Forelimb muscle (tissue), 1 donor: ENCODE measurements at regions not wholly inside any gene's neighbourhood (a gene's known extent, or its start where the extent isn't known, plus 50 kb on each side); places are given as distances from the start of the nearest gene placed in this dataset.
A peak's percentile ranks its signal among the peaks of the same experiment; 100 is the strongest.

Source experiments
- DNase-seq: peaks from one replicate; pipeline ENCODE4 v3.0.0-alpha.2; 2013; ENCODE audit warnings: low read depth

DNA sequence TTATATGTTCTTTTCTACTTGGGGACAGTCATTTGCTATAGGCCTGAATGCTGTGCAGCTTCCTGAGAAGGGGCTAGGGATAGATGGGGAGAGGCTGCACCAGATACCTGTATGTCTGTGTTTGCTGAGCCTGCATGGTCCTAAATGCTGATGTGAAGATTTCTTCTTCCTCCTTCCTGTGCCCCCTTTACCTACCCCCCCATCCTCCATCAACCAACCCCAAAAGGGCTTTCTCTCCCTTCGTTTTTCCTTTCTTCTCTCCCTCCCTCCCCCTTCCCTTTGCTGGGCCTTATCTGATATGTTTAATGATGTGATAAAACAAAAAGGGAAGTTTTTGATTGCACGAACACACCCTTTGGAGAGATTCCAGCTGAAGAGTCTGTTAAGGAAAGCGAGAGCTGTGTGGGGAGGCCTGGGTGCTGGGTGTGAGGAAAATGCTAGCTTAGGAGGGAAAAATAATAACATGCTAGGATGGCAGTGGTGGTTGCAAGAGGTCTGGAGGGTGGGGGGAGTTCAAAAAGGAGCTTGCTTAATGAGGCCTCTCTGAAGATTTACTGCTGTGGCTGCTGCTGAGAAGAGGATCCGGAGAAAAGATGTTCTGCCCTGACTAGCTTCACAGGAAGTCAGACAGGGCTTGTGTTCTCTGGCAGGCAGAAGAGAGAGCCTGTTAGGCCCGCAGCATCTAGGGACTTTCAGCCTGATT is 101.8 kb downstream of the SAMD9 start:
- no peak for DNase-seq

DNA sequence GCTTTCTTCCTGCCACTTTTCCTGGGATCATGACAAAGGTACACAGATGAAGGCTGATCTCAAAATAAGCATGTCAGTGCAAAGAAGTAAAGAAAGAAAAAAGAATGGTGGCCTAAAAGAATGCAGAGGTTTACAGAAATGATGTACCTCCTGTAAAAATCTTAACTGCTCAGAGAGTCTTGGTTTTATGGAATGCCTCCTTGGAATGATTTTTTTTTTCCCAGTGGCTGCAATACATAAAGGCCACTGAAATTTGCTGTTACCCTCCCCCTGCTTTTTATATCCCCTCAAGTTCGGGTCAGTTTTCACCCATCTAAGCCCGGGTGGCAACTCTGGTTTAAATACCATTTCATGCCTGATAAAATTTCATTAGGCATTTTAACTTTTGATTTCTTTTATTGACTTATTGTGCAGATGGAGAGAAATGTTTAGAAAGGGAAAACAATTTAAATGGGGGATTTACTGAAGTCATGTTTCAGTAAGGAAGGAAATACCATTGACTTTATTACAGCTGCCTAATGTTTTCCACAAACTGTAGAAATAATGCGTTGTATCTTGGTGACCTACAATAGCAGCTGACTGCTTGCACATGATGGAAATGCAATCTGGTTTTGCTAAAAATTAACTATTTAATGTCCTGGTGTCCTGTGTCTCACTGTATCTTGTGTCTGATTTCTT is 102.5 kb downstream of the SAMD9 start:
- DNase-seq, result peak; percentile 60

DNA sequence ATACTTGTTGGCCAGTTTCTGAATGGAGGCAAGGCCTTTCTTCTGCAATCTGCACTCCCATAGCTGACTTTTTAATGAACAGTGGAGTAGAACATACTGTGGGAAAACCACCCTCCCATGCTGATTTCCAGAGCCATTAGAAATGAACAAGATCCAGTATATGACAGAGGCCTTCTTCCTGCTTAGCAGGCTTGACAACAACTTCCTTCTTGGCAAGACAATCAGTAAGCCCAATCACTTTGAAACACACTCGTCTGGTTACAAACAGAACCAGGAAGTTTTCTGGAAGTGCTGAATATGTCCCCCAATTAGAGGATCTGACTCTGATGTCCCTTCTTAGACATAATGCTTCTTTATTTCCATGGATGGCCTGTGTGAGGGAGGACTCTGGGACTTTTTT is 103.4 kb downstream of the SAMD9 start:
- DNase-seq, result no peak

DNA sequence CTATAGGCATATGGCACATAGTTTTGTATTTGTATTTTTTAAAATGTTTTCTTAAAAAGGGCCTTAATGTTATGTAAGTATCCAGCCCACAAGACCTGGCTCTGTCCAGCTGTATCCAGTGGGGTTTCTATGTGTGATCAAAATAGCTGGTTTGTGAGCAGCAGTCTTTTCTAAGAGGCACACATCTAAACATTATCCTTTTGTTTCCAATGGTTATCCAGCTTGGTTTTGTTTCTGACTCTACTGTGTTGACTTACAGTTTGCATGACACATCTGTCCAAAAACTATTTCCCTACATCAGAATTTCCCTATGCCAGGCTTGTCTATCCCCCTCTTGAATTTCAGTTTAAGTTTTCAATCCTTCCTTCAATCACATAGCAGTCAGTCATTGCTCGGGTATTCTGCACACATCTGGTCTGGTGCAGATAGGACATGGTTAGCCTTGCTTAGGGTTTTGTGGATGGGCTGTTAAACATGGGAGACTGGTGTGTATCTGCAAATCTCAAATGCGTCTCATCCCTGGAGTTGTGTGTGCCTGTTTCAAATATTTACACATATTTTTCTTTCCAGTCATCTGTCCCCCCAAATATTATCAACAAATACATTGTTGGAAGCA is 104.2 kb downstream of the SAMD9 start:
- no peak for DNase-seq

DNA sequence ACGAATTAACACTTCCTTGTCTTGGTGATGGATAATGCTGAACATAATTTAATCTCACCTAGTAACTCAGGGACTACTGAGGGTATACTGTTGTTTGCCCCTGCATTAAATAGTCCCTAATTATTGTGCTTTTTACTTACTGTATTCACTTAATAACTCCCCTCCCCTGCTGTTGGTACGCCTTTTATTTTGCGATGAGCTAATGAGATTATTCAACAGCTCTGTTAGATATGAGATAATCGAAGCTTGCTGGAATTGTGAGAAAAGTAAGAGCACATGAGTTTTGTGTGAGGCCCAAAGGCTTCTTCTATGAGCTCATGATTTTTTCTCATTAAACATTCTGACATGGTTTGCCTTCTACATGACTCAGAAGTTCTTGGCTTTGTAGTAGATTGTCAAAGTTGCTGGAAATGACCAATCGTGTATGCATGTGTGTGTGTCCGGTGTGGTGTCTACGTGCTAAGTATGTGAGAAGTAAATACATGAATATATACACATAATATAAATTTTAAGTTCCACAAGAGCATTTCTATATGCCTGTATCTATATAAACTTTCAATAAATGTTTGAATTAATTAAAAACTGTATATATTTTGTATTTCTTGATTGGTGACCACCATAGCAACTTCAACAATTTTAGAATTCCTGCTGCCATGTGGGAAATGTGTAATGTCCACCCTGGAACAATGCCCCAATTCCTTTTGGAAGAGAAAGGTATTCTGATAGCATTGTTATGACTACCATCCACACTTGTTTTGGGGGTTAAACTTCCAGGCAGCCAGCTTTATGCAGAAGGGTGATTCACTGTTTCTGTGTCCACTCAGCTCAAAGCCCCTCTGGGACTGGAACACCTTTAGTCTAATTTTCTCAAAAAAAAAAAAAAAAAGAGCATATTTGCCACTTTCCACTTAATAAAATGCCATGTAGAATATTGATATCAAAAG is 106.2 kb downstream of the SAMD9 start:
- DNase-seq, result no peak

DNA sequence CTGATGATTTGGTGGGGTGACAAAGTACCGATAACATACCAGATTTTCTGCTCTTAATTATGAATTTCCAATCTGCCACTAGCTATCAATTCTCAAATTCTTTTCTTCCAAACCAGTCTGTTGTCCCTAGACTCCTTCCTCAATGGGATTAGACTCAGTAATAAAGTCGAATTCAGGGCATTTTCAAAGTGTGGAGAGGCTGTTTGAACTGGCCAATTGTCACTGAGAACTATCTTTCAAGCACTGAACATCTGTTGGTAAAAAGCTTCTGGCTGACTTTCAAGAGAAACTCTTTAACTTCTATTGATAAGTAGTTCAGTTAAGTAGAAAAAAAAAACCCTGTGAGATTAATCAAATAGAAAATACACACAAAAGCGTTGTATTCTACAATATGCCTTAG is 108.9 kb downstream of the SAMD9 start:
- no peak for DNase-seq

DNA sequence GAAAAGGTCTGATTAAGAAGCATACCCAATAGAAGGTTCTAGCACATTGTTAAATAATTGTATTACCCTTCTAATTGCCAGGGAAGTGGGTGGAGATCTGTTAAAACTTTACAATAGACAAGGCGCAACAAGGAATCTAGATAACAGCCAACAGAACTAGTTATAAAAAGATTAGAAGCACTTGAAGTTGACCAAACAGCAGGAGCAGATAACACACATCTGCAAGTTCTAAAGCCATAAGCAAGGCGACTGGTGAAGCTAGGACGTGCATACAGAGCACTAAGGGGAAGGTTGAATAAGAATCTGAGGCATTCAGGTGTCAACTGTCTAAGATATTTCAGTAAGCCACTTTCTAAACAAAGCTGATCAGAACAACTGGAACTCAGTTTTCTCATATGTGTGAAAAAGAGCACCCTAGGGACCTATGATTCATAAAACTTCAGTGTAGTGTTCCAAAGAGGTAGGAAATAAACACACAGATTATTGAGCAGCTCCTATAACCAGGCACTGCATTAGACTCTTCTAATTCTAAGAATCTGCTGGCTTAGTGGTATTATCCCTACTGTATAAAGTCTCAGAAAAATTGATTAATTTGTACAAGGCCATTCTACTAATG is 111.2 kb downstream of the SAMD9 start:
- no peak for DNase-seq

DNA sequence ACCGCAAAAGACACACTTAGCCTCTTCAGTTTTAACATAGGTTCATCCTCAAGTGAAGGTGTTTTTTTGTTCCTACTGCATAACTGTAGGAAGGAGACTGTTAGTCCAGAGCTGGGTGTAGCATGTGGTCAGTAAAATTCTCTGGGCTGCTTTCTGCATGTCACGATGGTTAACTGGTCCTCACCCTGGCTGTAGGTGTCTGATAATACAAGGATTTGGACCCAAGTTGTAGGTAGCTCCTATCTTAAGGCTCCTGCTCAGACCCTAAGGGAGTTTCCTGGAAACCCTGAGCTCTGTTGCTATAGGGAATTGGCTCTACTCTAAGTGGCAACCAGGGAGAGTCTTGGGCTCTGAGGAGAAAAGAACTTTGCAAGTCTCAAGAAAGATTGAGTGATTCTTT is 112.9 kb downstream of the SAMD9 start:
- DNase-seq, result no peak

DNA sequence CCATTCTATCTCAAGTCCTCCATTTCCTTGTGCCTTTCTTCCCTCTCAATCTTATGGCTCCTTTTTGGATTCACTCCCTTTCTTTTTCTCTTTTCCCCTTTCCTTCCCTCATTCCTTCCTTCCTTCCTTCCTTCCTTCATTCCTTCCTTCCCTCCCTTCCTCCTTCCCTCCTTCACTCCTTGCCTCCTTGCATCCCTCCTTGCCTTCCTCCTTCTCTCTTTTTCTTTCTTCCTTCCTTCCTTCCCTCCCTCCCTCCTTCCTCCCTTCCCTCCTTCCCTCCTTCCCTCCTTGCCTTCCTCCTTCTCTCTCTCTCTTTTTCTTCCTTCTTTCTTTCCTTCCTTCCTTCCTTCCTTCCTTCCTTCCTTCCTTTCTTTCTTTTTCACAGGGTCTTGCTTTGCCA is 120.1 kb downstream of the SAMD9 start:
- no peak for DNase-seq

DNA sequence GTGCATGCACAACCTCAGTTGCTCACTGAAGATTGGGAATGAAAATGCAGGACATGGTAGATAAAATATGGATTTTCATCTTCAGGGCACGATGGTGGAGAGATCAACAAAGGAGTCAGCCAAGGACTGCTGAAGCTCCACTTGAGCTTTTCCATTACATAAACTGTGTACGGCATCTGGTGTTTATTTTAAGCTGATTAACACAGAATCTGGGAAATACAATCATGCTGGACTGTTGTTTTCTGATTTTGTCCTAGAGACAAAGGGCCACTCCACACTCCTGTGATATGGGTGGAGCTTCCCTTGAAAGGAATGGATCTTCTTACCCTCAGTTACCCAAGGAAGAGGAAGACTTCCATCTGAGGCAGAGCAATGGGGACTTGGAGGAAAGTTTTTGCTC is 120.6 kb downstream of the SAMD9 start:
- DNase-seq, result no peak

DNA sequence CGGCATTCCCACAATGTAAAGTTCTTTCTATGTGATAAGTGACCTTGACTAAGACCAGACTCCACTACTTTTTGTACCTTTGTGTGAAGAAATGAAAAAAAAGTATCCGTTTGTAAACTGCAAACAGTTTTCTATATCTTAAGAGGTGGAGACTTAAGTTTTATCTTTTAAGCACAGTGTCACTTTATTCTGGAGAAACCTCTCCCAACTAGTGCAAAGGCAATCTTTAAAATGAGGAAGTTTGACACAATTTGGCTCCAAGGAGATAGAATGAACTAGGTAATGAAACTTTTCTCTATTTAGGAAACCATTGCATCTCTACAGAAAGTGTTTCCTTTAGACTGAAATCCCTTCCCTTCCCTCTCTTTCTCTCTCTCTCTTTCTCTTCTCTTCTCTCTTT is 122.9 kb downstream of the SAMD9 start:
- DNase-seq, result no peak

DNA sequence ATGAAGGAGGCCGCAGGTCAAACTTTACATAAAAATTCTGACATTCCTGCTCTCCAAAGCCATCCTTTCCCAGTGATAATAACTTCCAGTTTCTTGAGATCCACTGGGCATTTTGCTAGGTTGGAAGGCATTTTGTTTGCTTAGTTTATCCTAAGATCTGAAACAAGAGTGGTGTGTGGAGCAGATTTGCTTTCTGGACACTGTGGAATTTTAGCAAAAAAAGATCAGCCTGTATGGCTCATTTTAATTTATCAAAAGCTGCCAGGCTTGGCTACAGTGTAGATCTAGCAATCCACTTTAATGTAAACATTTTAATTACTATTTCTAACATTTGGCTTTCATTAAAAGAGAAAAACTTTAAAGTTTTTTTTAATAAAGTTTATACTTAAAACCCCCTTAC is 124.8 kb downstream of the SAMD9 start:
- no peak for DNase-seq

DNA sequence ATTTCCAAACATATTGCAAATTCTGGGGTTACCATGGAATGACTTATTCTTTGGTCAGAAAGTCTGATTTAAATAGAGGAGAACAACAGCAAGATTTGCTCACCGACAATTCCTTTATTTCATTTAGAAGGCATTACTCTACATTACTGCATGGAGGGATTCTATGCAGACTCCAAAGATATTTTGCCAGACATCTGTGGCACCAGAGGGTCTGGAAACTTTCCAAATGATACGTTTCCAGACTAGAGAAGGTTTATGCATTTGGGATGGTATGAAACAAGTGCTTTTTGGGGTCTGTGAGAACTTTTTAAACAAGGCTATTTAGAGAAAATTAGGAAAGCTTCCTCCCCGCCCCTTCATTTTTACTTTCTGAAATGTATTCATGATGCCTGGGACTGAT is 125.3 kb downstream of the SAMD9 start:
- no peak for DNase-seq

DNA sequence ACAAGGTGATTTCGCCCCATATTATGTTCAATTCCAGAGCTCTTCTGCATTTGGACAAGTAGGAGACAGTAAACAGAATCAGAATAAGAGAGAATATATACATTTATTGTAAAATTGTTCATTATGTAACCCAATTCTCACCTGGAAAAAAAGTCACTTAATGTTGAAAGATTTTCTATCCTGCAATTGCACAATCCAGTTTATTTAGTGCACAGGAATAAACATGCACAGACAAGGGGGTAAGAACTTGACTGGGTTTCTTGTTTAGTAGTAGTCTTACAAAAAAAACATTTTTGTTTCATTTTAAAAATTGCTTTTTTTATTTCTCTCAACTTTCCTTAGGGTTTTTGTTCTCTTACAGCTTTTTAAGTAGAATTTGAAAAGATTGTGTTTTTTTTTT is 126.6 kb downstream of the SAMD9 start:
- no peak for DNase-seq

DNA sequence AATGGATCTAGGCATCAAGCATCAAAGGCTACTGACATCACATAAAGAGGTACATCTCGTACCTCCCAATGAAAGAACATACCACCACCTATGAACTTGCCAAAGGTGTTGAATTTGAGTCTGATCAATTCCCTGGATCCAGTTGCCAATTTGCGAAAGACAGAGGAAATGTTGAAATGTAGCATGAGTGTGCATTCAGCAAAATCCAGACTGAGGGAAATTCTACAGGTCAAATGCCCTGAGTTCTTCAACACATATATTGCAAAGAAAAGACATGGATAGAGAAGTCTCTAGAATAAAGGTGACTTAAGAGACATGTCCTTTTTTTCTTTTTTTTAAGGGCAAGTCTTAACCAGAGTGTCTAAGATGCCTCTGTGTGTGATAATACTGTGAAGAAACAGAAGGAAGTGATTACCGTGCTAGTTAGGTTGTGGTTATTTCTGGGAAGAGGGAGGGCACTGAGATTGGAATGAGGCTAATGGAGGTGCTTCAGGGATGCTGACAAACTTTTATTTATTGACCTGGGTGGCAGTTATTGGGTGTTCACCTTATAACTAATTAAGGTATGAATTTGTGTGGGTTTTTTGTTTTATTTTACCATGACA is 128.7 kb downstream of the SAMD9 start:
- DNase-seq, result no peak

DNA sequence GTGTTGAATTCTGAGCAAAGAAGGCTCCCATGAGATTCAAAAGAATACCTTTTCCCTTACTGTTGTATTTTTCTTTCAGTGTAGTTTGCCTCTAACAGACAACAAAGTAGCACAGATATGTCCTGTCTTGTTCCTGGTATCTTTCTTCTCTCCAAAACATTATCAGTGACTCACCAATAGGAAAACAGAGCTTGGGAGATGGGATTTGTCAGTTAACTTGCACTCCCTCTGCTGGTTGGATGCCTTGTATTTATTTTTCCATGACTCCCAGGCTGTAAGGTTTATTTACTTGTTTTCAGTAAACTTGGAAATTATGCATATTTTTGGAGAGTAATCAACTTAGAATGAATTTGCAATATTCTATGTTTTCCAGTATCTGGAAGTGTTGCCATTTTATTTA is 129.7 kb downstream of the SAMD9 start:
- no peak for DNase-seq

DNA sequence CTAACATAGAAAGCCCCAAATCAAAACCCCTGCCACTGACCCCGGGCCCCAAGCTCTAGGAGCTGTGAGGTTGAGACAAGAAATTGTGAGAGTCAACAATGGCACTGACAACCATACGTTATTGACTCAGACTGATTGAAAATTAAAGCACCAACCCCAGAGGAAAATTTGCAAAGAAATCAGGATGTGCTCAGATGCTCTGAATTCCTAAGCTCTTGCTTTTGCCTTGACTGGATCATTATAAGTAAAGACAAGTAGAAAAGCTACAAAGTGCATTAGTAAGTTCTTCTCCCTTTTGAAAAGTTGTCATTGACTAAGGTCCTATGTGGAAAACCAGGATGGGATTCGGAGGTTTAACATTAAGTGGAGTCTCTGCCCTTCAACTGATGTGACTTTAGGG is 130.2 kb downstream of the SAMD9 start:
- DNase-seq, result no peak

DNA sequence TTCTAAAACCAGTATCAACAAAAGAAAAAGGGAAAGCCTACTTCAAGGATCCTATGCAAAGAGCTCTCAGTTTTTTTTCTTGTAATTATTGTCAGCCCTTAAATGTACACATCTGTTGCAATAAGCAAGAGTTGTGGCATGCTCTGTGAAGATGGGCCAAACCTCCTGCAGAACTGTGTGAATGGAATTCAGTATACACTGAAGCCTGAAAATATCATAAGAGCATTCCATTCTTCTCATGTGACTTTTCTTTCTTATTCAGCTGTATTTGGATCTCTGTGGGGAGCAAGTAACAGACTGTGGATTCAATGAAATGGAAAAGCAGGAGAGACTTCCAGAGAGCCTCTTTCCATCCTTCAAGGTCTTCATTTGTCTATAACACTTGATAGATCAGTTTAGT is 130.7 kb downstream of the SAMD9 start:
- DNase-seq, result no peak

DNA sequence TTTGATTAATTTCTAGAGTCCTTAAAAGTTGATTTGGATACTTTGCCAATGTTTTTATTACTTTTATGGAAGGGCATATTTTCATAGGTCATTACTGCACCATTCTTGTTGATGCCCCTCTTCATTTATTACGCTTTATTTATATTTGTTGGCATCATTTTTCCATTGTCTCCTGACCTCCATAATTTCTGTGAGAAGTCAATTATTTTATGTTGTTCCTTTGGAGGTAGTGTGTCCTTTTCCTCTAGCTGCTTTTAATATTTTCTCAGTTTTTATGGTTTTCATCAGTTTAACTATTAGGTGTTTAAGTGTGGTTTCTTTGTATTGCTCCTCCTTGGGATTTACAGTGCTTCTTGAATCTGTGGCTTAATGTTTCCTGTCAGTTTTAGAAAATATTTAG is 134.9 kb downstream of the SAMD9 start:
- DNase-seq, result no peak

DNA sequence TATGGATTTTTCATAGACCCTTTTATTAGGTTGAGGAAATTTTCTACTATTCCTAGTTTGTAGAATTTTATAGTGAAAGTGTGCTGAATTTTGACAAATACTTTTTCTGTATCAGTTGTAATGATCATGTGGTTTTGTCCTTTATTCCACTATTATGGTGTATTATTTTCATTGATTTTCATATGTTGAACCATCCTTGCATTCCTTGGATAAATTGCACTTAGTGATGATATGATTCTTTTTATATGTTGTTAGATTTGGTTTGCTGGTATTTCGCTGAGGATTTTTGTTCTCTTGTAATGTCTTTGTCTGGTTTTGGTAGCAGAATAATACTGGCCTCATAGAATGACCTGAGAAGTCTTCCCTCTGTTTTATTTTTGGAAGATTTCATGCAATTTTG is 140.6 kb upstream of the CDK6 start:
- DNase-seq, result no peak

DNA sequence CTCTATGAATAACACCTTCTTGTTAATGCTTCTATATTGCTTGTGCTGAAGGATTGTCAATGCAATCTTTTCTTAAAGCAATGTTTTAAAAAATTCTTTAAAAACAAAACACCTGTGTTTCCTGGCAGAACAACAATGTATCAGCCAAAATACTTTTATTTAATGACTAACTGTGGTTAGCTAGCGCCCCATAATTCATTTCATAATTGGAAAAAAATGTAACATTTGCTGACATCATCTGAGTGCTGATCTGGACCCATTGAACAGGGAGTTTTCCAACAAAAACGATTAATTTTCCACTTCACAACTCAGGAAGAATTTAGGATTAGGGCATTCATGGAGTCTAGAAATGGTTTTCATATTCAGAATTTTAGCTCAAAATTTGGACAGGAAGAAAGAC is 137.6 kb upstream of the CDK6 start:
- no peak for DNase-seq
